ENCODE measurements at regions not wholly inside any gene's neighbourhood (a gene's known extent, or its start where the extent isn't known, plus 50 kb on each side); places are given as distances from the start of the nearest gene placed in this dataset.

DNA sequence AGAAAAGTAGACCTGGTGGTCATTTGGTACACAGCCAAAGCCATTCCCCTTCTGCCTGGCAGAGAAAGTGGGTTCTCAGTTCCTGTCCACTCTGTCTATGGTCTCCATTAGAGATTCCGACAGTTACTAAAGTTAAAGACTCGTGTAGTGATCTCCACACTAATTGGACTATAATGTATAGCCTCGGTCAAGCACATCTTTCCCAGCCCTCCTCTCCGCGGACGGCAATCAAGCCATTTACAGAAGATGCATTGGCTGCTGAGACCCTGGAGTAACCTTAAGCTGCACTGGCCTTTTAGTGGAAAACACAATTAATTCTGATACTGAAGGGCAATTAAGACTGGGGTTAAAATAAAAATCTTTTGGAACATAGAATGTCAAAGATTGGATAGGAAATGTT lies 865.3 kb downstream of the MCTP2 start:
- DNase-seq = no peak

DNA sequence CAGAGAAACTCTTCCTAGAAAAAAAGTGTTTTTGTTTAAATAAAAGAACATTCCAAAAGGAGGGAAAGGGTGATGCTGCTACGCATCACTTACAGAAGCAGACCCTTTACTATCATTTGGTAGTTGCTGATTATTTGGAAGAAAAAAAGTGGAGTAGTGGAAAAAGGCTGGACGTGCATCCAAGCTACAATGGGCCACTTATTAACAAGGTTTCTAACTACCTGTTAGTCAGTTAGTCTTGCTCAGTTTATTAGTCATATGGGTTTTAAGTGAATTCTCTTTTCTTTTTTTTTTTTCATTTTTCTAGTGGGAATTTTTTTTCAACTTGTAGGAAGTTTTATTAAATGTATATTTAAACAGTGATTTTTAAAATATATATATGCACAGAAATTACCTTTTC lies 866.0 kb downstream of the MCTP2 start:
- no peak for DNase-seq

DNA sequence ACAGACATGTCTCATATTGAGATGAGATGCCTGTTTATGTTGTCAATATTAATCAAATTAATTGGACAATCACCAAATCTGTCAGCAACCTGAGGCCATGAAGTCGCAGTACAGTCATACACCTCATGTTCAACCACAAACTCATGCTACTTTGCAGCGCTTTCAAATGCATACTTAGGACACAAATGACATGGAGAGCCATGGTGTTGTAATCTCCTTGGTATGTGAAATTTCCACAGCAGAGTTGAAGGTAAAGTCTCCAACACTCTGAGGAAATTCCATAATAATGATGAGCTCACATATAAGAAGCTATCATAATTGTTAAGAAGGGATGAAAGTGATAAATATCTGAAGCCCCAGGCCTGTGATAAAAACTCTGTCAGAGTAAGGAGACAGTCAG lies 873.9 kb downstream of the MCTP2 start:
- DNase-seq = no peak

DNA sequence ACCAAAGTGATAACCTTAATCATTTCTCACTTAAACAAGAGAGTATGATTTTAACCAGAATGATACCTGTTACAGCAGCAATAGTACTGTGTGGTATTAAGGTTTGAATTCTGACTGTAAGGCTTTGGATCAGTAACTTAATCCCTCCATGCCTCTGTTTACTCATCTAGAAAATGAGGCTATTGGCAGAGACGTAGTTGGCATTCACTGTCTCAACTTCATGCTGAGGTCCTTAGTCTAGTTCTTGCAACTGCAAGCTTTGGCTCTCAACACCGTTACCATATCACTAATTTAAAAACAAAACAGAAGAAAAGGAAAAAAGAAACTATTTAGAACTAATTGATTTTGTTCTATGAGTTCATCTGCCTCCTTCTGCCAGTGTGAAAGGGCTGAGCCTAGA lies 875.4 kb downstream of the MCTP2 start:
- DNase-seq = no peak

DNA sequence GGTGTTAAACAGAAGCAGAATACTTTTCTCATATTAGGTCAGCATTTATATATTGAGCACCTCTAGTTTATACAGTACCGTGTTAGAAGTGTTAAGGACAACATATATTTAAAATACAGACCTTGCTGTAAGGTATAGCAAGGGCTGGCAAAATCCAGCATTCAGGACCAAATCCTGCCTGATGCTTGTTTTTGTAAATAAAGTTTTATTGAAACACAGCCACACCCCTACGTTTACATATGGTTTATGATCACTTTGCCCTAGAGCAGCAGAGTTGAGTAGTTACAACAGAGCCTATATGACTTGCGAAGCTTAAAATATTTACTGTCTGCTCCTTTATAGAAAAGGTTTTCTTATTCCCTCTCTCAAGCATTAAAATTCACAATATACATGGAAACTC lies 877.3 kb downstream of the MCTP2 start:
- no peak for DNase-seq

DNA sequence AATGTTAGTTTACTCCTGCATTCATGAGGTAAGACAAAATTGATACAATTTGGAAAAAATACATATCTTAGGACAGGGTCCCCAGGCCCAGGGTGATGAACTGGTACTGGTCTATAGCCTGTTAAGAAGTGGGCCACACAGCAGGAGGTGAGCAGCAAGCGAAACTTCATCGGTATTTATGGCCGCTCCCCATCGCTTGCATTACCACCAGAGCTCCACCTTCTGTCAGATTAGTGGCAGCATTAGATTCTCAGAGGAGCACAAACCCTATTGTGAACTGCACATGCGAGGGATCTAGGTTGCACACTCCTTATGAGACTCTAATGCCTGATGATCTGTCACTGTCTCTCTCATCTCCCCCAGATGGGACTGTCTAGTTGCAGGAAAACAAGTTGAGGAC lies 880.6 kb downstream of the MCTP2 start:
- no peak for DNase-seq

DNA sequence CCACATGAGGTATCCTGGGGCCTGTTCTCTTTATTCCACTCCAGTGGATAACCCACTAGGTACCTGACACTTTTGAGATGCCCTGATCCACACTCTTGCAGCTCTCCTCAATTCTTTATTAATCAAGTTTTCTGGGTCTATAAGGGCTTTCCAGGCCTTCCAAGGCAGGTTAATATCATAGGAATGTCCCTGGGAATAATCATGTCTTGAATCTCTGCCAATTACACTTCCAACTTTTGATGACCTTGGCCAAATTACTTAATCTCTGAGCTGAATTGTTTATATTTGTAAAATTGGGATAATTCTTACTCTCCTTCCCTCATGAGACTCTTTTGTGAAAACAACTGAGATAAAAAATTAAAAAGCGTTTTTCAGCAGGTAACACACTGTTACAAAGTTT lies 881.7 kb downstream of the MCTP2 start:
- DNase-seq = no peak

DNA sequence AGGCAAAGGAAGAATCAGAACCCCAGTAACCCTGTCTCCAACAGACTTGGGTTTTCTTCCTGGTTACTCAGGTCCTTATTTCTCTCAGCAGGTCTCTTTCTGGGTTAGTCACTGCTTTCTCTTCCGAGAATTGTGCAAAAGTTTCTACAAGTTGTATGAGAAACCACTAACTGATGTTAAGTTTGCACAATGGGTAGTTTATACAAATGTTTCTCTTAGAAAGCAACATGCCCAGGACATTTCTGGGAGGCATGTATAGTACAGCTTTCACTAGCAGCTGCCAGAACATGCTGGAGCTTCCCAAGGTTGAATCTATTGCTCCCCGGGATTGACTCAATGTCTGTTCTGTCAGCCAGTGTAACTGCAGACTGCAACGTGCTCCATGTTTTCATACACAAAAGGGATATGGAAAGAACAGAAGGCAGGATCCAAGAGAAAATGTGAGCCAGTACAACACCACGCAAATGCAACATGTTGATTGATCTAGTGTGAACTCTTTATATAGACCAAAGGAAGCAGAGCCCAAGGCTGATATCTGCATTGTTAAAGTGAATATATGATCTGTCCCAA lies 887.8 kb downstream of the MCTP2 start:
- no peak for DNase-seq

DNA sequence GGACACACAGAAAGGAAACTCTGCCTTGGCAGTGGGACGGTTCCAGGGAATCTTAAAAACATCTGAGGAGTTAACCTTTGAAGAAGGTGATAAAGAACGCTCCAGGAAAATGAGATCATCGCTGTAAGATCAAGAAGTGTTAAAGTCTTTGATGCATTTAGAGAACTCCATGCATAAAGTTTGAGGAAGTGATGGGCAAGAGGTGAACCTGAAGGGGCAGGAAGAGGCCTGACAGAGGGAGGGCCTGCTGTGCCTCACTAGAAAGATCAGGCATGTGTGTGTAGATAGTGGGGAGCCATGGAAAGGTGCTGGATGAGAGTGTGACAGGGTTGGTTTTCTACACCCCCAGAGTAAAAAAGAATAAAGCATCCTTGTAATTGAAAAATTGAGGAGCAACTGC lies 889.2 kb downstream of the MCTP2 start:
- DNase-seq = no peak

DNA sequence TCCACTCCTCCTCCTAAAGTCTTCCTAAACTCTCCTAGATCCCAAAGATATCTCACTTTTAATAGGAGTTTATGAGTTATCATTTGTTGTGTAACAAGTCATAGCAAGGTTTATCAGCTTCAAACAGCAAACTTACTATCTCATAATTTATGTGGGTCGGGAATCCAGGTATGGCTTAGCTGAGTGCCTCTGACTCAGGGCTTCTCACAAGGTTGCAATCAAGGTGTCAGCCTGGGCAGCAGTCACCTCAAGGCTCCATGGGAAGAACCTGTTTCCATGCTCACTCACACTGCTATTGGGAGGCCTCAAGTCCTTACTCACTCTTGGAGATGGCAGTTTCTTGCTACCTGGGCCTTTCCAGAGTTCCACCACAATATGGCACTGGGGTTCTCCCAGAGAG lies 889.8 kb downstream of the MCTP2 start:
- DNase-seq = no peak

DNA sequence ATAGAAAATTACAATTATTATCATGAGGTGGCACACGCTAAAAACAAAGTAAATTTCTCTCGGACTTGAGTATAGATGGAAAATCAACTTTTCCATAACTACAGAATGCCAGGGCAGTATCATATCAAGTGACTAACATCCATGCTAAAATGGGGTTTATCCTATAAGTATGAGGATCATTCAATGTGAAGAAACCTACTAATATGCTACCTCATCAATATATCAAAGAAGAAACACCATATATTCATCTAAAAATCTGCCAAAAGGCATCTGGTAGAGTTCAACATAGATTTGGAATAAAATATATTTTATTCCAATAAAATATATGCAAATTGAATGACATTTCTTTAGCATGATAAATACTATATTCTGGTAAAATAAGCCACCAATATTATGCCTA lies 894.4 kb downstream of the MCTP2 start:
- no peak for DNase-seq

DNA sequence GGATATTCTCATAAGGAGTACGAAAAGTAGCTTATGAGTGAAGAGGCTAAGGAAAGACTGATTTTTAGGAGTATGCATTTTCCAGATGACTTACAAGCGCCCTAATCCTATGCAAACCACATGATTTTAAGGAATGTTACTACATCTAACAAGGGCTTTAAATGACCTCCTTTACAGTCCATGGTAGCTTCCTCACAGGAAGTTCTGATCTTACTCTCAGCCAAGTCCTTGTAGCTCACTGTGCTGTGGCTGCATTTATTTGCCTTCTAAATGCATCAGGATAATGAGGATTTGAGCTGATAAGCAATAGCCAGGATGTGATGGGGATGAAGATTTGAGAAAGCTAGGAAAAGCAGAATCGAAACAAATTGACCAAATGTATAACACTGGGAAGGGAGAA lies 896.0 kb downstream of the MCTP2 start:
- DNase-seq = no peak

DNA sequence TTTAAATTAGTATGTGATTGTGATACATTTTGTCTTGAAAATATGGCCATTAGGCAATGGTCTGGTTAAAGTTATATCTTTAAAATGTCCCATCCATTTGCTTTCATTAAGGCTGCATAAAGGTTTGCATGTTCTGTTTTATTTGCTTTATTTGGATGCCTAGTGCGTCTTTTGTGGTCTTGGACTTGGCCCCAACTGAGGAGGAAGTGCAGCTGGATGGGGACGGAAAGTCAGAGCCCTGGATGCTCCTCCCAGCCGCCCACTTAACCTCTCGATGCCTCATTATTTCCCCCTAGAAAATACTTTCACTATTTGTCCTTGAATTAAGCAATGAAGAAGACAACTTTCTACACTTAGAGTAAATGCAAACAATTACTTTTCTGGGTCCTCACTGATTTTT lies 898.2 kb downstream of the MCTP2 start:
- DNase-seq = no peak

DNA sequence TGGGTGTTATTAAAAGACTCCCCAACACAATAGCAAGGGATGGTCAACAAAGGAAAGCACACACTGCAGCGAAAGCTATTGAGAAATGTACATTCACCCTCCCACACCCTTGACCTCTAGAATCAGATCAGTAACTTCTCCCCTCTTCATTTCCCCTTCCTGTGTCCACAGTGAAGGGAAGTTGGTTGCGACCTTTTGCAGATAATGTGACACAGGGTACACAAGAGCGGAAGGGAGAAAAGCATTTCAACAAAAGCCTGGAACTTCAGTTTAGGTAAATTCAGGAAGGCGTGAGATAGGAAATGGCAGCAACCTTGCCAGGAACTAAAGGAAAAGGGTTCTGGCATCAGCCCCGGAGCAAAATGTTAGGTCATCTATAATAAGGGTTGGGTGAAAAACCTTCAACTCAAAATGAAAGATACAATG lies 899.8 kb downstream of the MCTP2 start:
- DNase-seq = no peak

DNA sequence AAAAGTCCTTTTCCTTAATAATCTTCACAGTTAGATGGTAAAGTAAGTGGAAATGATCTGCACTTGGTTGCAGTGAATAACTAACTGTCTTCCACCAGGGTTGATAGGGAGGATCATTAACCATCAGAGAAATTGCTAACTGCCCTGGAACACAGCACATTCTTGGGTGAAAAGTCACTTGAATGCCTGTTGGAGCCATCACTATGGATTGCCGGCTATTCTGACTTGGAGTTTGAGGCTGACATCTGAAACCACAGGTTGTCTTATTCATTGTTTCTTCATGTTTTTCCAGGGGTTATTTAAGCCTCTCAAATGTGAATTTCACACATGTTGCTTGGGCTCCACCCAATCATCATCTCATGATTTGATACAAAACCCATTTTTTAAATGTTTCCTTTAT lies 901.4 kb downstream of the MCTP2 start:
- no peak for DNase-seq

DNA sequence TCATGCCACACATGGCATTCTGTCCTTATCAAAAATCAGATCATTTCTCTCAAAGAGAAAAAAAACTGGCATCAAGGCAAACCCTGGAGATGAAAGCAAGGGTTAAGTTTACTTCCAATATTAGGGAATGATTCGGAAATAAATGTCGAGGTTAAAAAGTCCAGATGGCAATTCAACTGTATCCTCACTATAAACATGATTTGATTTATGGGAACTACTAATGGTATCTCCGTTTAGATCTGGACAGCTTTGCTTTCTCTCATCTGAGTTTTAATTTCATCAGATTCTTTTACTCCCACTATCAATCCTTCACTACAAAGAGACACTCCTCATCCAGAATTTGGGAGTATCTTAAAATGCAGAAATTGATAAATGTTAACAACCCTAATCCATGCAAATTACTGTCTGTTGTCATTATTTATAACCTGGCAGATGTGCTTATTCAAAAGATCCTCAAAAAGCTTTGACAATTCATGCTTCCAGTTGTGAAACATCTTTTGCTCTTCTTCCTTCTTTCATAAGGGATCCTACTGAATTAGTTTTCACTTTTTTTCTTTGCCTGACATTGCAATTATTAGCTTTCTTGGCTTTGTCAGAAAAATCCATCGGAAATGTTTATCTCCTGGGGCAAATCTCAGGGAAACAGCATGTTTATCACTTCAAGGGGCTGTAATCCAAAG lies 903.2 kb downstream of the MCTP2 start:
- no peak for DNase-seq

DNA sequence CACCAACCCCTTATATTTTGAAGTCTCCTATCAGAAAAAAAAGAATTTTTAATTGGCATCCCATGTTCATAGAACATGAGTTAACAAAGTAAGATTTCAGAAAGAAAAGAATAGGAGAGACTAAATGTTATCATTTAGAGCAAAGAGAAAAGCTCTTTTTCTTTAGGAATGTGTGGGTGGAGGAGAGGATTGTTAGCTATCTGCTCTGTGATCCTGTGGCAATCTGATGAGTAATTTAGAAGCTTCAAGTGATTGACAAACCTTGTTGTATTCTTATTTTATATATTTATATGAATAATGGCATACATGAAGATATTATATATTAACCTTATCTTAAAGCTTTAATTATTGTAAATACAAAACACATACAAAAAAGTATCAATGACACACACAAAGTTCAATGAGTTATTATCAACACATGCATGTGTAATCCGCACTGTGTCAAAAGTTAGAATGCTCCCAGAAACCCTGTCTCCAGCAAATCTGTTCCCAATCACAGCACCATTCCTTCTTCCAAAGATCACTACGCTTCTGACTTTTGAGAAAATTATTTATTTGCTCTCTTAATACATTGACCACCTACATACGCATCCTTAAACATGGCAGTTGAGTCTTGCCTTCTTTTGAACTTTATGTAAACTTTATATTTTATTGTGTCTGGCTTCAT lies 907.4 kb downstream of the MCTP2 start:
- no peak for DNase-seq

DNA sequence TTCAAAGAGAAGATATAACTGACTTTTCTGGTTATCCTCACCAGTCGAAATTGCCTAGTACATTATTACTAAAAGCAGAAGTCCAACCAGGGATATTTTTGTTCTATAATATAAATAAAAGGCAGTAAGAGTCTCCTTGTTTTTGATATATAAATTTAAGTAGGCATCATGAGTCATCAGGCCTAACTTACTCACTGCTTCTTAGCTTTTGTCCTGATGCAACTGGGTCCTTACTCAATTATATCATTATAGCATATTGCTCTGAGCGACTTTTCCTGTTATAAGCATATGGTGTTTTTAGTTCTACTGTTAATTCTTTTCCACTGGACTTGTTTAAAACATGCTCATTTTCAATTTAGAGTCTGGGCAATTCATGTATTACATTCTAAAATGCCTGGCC lies 910.1 kb downstream of the MCTP2 start:
- DNase-seq = no peak

DNA sequence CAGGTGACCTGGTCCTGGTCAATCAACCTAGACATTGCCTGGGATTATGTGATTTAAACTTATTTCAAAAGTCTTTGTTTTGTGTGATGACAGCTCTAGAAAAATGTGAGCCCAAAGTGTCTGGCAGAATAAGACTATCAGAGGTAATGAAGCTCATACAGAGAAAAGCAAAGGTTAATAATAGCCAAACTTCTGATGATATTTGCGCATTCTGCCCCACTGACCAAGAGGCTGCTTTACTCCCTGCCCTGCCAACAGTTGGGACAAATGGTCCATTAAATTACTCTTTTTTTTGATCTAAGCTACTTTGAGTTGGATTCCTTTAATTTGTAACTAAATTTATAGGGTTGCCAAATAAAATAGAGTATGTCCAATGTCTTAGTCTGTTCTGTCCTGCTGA lies 911.2 kb downstream of the MCTP2 start:
- DNase-seq = no peak

DNA sequence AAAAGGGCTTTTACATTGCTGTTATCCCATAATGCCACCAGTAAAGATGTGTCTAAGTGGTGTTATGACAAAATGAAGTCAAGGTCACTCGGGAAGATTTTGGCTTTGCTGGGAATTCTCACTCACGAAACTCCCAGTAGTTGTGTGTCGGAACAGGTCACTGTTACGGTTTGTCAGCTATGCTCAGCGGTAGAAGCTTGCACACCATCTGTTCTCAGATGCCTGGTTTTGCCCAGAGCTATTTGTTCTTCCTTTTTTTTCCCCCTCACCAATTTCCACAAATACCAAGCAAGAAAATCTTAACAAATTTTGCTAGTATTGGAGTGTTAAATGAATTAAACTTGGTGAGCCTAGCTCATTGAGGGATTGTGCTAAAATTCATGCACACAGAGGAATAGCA lies 915.1 kb downstream of the MCTP2 start:
- no peak for DNase-seq

DNA sequence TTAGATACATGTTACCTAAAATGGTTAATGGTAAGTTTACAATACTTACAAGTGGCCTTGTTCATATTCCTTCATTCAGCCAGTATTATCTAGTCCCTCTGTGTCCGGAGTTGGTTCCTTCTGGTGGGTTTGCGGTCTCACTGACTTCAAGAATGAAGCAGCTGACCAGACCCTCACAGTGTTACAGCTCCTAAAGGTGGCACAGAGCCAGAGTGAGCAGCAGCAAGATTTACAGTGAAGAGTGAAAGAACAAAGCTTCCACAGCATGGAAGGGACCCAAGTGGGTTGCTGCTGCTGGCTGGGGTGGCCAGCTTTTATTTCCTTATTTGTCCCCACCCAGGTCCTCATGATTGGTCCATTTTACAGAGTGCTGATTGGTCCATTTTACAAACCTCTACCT lies 916.8 kb downstream of the MCTP2 start:
- no peak for DNase-seq

DNA sequence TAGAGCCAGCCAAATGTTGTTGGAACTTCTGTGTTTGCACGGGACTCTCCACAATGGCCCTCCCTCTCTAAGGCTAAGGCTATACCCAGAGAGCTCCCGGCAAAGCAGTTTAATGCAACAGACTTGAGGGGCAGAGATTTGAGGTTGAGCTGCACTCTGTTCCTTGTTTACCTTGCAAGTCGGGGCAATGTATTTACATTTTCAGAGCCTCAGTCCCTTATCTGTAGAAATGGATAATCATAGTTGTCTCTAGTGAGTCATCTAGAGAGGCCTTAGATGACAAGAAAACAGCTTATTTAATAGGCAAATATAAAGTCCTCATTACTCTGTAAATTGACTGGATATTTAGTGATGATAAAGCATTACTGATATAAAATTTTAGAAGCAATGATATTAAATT lies 917.7 kb downstream of the MCTP2 start:
- no peak for DNase-seq

DNA sequence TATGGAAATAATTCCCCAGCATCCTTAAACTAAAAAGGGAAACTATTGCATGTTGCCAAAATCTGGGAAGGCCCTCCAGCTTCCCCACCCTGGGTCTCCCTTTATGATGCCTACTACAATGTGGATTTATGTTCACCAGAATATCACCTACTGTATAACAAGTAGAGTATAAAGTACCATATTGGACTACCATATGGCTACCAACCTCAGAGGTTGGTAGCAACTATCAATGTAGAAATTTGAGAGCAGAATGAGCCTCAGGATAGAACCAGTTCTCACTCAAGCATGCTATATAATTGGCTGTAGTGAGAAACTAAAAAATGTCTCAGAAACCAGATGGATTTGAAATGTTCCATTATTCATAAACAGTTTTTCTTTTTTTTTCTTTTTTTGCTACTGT lies 918.4 kb downstream of the MCTP2 start:
- no peak for DNase-seq

DNA sequence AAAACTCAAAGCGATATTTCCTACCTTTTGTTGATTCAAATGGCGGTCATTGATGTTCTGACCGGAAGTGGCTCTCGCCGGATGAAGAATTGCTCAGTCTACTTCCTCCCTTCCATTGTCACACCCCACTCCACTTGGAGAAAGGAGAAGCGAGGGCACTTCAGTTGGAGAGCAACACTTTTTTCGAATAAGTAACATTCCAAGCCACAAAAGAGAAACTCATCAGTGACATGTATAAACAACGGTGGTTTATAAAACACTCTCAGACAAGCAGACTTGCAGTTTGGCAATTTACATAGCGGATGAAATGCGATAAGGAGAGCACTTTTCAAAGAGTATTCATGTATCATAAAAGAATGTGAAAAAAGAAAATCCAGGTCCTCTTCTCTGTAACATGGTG lies 919.1 kb downstream of the MCTP2 start:
- DNase-seq = no peak

DNA sequence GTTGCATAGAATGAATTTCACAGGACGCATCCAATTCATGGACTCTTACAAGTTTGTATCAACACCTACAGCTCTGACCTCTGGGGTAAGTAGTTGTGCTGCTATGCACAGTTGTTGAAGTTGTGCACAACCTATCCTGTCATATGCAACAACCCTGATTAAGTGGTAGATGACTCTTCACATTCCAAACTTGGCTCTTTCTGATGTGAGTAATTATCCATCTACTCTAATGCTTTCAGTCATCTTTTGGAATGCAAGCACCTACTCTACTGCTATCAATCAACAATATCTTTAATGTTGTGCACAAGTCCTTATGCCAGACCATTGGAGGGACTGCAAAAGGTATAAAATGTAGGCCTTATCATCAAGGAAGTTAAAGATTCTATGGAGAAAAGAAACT lies 921.4 kb downstream of the MCTP2 start:
- DNase-seq = no peak

Measured in stimulated activated CD4-positive, alpha-beta T cell treated with anti-CD3 and anti-CD28 coated beads, Interleukin-4, amount 100 ng/mL, for 4 hours (primary cell).